ENCODE measurements at regions not wholly inside any gene's neighbourhood (a gene's known extent, or its start where the extent isn't known, plus 50 kb on each side); places are given as distances from the start of the nearest gene placed in this dataset.

GRCh38 chr10:111131168-111131799, 54.5 kb downstream of the ADRA2A start:
- no peak for DNase-seq (ENCODE audit: low spot score)

- DNase-seq (ENCODE audit: low spot score), result peak; percentile 54
Observed at GRCh38 chr10:111137007-111137406, 60.2 kb downstream of the ADRA2A start.

DNA sequence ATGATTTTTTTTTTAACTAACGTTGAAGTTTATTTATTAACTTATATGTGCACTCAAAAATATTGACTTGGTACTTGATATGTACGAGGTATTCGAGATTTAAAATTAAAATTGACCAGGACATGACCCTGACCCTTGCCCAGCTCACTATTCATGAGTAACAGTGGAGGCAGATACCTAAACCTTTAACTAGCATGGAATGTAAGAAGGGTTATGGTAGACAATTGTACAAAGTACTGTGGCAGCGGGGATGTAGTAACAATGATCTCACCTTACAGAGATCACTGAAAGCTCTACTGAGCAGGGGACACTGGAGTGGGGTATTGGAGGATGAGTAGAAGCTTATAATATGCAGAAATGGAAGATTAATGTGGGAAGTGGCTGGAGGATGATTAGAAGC, 60.8 kb downstream of the ADRA2A start:
- peak; percentile 50 for DNase-seq (ENCODE audit: low spot score)

DNA sequence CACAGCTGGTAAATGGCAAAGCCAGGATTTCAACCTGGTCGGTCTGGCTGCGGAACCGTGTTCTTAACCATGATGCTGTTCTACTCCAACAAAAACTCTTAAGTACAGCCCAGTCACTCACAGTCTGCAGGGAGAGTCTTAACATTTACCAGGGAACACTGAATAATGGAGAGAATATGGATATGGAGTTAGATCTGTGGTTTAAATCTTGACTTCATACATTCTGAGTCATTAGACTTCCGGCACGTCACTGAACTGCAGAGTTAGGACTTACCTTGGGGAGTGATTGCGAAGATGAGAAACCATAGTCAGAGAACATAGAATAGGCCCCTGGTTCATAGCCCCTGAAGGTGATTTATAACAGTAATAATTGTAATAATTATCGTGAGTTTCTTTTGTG, 61.7 kb downstream of the ADRA2A start:
- no peak for DNase-seq (ENCODE audit: low spot score)

DNA sequence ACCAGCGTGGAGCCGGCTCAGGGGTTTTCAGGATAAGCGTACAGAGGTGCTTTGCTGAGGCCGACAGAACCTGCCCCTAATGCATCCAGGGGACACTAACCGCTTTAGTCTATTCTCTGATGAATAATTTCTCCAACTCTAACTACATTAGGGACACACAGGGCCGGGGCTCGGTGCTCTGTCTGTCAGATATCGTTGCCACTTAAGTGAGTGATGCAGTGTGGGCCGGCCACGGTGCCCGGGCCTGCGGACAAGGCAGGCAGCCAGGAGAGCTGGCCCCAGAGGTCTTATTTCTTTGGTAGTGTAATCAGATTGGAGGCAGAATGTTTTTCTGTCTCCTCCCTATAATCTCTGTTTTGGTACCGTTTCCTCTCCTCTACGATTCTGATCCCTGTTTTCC, 62.7 kb downstream of the ADRA2A start:
- DNase-seq (ENCODE audit: low spot score), result no peak

GRCh38 chr10:111142092-111142768, 65.4 kb downstream of the ADRA2A start:
- no peak for DNase-seq (ENCODE audit: low spot score)

DNA sequence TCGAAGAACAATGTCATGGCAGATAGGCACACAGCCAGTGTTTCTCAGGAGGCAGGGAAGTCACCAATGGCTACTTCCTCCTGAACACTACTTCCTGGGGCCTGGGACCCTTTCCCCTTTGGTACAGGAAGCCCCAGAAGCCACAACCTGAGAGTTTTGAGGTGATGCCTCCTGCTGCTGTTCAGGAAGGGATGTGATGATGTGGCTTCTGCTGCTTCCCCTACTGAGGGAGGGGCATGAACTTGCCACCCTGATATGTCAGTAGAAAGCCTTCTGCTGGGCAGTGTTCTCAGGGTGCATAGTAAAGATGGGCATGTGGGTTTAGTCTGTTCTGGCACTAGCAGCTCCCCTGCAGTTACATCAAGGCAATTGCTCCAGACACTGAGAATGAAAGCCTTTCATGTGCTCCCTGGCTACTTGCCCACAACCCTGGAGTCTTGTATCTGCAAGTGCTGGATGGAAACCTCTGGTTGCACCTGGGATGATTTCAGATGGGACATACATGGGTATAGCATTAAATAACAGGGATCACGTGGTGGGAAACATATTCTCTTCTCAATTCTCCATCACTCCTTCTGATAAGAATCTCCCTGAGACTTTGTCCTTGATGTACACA, 69.3 kb downstream of the ADRA2A start:
- DNase-seq (ENCODE audit: low spot score), result no peak

DNA sequence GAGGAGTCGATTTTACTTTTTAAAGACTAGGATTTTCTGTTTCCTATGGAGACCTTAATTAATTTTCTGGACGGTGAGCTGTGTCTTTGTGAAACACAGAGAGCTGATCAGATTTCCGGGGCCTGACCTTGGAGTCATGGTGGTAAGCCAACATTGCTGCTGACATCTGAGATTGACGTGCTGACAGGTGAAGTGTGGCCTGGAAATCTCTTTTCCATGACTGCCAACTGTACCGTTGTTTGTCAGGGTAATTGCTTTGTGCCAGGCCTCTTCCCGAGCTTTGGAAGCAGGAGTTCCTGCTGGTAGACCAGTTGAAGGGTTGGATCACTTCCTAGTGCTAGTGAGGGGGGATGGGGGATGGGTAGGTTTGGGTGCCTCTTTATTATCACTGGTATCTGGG, 71.2 kb downstream of the ADRA2A start:
- no peak for DNase-seq (ENCODE audit: low spot score)

DNA sequence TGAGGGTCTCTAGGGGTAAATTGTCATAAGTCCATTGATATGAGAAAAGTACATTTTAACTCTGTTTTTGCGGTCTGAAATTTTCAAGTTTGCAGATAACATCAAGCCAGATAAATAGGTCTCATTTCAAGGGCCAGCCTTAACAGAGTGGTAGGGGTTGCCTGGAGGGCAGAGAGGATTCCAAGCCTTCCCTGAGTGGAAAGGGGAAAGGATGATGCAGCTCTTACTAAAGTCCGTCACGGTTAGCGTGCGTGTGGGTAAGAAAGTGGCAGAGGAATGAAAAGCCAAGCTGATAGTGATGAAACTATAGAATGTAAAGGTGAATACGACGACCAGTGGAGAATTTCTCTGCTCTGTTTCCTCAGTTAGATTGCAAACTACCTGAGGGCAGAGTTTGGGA, 71.6 kb downstream of the ADRA2A start:
- DNase-seq (ENCODE audit: low spot score), result no peak

GRCh38 chr10:111150691-111151090, 73.9 kb downstream of the ADRA2A start:
- DNase-seq (ENCODE audit: low spot score), result no peak

- no peak for DNase-seq (ENCODE audit: low spot score)
Observed at GRCh38 chr10:111151595-111152307, 74.9 kb downstream of the ADRA2A start.

DNA sequence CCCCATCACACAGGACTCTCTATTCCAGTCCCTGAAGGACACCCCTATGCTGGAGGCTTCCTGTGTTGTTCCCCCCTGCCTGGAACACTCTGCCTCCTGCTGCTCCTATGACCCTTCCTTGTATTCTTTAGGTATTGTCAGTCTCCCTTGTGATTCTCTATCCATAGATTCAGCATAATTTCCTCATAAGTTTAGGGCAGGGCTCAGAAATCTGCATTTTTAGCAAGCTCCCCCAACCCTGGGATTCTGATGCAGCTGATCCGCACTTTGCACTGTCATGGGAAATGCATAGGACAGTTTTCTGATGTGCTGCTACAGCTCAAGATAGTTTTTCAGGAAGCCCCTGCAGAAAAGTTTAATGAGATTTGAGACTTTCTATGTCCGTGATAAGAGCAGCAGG, 79.9 kb downstream of the ADRA2A start:
- DNase-seq (ENCODE audit: low spot score), result no peak

DNA sequence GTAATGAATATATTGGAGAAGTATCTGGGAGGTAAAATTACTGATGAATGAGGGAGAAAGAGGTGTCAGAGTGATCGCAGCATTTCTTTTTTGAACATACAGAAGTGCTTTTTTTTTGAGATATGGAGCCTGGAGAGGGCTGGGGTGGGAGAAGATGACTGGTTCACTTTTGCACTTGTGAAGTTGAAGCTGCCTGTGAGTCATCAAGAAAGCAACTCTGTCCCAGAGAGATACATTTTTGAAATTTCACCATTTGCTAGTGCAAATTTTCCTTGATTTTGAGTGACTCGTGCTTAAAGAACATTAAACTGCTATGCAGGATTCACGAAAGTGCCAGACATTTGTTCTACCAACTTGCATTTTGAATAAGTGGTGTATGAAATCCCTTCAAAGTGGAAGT, 81.8 kb downstream of the ADRA2A start:
- DNase-seq (ENCODE audit: low spot score), result no peak

DNA sequence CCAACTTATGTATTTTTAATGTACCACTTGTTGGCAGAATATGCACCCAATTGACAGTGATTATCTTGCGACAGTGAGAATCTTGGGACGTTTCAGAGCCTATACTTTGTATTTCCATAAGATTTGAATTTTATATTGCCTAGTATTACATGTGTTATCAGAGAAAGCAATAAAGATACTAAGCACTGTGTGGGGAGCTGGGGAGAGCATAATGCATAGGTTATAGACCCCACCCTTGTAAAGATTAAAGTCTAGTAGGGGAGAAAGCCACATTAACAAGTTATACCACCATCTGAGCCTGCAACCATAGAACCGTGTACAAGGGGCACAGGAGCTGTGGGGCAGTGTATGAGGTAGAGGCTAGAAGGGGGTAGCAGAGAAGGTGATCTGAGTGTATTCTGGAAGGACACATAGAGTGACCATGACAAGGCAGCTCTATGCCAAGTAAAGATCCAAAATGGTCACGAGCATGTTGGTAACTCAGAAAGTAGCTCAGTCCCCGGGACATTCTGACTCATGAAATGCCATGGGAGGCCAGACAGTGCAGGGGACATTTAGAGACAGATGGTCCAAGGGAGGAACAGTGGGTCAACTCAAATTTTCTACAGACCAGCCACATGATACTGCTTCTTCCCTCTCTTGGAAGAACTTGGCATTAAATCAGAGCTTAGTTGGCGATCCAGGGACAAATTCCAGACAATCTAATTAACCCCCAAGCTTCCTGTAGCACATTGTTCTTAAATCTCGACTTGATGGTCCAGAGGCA, 84.5 kb downstream of the ADRA2A start:
- no peak for DNase-seq (ENCODE audit: low spot score)

GRCh38 chr10:111171183-111171582, 94.4 kb downstream of the ADRA2A start:
- DNase-seq (ENCODE audit: low spot score), result no peak

GRCh38 chr10:111175787-111176186, 99.0 kb downstream of the ADRA2A start:
- no peak for DNase-seq (ENCODE audit: low spot score)

- DNase-seq (ENCODE audit: low spot score), result no peak
Observed at GRCh38 chr10:111177379-111177778, 100.5 kb downstream of the ADRA2A start.

DNA sequence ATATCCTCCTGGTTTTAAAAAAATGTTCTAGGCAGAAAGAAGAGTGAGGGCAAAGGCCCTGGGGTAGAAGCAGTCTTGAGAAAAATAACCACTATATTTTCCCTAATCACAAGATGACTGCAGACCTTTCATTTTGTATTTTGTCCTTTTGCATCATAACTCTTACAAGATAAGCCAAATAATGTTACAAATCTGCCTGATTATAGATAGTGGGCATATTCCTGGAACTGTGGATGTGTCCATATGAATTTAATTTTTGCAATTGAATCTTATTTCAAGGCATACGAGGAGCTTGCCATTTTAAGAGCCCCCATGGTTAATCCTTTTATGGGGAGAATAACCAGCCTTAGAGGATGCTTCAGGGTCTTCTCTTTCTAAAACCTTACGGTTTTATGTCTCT, 102.7 kb downstream of the ADRA2A start:
- DNase-seq (ENCODE audit: low spot score), result no peak

DNA sequence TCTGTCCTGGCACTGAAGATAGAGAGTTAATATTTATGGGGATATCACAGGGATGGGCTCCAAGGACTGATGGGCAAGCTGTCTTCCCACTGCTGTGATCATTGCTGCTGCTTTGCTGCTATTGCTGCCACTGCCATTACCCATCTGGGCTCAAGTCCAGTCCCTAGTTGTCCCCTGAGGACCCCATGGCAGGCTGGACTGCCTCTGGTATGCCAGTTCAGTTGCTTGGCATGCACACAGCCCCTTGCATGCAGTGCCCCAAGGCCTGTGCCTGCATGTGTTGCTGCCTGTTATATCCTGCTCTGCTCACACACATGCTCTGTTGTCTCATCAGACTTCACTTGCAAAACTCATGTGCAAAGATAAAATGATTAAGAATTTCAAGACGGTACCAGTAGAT, 109.5 kb downstream of the ADRA2A start:
- DNase-seq (ENCODE audit: low spot score), result no peak

DNA sequence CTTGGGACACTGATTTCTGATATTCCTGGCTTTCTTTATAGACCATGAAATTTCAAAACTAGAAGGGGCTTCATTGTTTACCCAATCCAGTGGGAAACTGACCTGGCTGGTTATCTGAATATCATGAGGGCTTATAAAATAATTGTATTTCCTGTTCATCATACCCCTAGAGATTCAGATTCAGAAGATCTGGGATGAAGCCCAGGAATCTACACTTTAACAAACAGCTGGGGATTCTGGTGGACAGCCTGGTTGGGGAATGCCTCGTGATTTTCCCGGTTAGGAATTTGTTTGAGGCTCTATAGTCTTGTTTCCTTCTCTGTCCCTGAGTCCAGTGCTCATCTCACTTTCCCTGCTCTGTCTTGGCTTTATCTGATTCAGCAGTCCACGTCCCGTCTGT, 110.3 kb downstream of the ADRA2A start:
- no peak for DNase-seq (ENCODE audit: low spot score)

DNA sequence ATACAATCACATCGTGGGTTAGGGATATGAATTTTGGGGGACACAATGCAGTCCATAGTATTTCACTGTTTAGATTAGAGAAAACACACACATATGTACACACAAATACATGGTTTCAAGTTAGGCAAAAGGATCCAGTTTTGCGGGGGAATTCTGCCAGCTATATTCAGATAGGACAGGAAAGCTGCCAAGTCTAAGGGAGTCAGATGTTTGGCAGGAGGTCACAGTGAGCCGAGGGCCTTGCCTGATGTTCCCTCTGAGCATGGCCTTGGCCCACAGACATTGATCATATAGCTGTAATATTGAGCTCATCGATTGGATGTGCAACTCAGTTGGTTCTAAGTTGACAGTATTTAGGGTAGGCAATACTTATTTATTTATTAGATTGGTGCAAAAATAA, 122.8 kb downstream of the ADRA2A start:
- no peak for DNase-seq (ENCODE audit: low spot score)

DNA sequence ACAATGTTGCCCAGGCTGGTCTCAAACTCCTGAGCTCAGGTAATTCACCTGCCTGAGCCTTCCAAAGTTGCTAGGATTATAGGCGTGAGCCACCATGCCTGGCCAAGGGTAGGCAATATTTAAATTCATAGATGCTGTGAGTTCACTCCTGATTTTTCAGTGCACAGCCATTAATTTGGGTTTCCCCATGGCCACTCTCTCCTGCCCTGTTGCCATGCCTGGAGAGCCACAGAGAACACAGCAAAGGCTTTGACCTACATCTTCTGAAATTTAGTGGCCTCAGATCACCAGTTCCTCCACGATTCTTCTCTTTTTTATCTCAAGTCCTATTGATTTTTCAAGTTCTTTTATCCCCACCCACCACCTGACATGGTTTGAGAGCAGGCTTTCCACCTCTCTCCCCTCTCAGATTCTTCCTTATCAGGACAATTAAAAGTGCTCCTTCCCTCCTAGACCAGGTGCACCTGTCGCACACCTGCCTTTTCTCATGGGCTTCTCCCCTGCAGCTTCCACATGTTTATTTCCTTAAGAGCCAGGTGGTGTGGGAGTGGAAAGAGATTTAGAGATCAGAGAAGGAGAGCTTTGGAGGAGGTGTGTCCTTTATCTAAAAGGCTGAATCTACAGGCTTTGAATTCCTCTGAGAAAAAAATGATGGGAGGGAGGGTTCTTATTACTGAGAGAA, 123.8 kb downstream of the ADRA2A start:
- DNase-seq (ENCODE audit: low spot score), result no peak
